ENCODE measurements at regions not wholly inside any gene's neighbourhood (a gene's known extent, or its start where the extent isn't known, plus 50 kb on each side); places are given as distances from the start of the nearest gene placed in this dataset.

DNA sequence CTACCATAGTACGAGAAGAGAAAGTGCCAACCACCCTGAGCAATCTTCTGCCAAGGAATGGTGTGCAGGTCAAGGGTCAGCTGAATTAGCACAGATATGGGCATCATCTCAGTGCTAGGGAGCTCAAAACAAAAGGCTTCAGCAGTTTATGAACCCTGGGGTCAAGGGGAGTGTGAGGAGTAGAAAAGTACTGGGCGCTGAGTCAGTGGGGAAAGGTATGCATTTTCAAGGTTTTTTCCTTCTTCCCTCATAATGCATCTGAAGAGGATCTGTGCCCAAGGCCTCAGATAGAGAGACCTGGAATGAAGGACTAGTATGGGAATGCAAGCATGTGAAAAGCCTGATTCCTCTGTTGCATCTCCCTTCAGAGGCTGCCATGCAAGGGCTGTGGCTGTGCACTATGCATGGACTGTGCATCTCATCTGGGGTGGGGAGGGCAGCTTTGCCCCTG, 81.7 kb downstream of the PERP start:
- no peak for DNase-seq (ENCODE audit: low spot score)
- TF ChIP-seq, protein P1, sequence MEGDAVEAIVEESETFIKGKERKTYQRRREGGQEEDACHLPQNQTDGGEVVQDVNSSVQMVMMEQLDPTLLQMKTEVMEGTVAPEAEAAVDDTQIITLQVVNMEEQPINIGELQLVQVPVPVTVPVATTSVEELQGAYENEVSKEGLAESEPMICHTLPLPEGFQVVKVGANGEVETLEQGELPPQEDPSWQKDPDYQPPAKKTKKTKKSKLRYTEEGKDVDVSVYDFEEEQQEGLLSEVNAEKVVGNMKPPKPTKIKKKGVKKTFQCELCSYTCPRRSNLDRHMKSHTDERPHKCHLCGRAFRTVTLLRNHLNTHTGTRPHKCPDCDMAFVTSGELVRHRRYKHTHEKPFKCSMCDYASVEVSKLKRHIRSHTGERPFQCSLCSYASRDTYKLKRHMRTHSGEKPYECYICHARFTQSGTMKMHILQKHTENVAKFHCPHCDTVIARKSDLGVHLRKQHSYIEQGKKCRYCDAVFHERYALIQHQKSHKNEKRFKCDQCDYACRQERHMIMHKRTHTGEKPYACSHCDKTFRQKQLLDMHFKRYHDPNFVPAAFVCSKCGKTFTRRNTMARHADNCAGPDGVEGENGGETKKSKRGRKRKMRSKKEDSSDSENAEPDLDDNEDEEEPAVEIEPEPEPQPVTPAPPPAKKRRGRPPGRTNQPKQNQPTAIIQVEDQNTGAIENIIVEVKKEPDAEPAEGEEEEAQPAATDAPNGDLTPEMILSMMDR (IDR thresholded peaks at IDR 0.05; ENCODE audit: extremely low read depth, missing control alignments): no peak

DNA sequence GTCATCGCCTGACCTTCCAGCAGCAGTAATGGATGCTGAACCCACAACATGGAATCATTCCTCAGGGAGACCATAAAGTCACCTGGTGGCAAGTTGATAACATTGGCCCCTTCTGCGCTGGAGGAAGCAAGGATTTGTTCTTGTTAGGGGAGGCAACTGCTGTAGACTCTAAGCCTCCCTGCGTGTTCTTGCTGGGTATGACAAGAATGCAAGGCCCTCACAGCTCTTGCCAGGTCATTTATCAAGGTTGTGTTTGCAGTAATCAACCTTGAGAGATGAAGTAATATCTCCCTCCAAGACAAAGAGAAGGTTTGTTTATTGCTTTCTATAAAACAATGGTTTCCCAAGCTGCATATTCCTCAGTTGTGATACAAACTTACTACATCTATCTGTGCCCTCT, 80.9 kb downstream of the PERP start:
- DNase-seq (ENCODE audit: low spot score): no peak
- TF ChIP-seq, protein P1 (IDR thresholded peaks at IDR 0.05; ENCODE audit: extremely low read depth, missing control alignments): no peak

DNA sequence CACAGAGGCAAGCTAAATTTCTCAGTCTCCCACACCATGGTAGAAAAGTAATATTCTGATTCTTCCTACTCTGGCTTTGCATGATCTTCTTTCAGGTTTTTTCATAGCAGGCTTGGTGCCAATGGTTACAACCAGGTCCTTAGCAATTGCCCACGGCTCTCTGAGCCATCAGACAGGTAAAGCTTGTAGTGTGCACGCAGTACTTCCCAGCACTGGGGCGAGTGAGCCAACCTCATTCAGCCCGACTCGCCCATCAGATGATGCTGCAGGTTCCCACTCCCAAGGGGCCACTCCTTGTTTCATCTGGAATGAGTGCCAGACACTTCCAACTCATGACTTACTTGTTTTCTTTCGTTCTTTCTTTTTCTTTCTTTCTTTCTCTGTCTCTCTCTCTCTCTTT, 78.3 kb downstream of the PERP start:
- TF ChIP-seq, protein P1 (IDR thresholded peaks at IDR 0.05; ENCODE audit: extremely low read depth, missing control alignments): no peak
- no peak for DNase-seq (ENCODE audit: low spot score)

DNA sequence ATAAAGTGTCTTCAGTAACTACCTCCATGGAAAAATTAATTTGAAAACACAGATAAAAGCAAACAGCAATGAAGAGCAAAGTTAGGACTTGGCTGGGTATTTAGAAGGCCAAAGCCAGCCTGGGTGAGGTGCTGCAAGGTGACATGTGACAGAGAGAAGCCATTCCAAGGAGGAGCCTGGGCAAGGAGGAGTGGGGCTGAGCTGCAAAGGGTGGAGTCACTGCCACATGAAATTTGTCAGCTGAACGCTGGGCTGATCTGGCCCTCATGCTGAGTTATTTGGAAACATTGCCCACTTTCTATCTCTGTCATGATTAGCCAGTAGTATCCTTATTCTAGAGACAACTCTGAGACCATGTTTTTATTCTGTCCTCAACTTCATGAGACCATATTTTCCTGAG, 76.3 kb downstream of the PERP start:
- TF ChIP-seq, protein P1 (IDR thresholded peaks at IDR 0.05; ENCODE audit: extremely low read depth, missing control alignments): no peak
- no peak for DNase-seq (ENCODE audit: low spot score)

DNA sequence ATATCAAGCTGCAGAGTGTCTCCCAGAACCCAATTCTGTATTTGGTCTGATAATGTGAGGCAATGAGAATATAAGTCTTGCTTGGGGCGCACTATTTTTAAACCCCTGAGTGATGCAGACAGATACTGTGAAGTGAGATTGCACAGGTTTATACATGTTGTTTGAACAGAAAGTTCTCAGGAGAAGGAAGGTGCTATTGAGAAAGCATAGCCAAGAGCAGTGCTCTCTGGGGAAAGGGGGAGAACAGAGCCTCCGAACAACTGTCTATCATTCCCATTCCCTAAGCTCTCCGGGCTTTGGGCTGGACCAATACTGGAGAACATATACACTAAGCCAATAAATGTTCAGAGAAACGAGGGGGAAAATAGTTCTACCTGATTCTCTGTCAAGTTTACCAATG, 75.8 kb downstream of the PERP start:
- no peak for DNase-seq (ENCODE audit: low spot score)
- TF ChIP-seq, protein P1 (IDR thresholded peaks at IDR 0.05; ENCODE audit: extremely low read depth, missing control alignments): no peak

DNA sequence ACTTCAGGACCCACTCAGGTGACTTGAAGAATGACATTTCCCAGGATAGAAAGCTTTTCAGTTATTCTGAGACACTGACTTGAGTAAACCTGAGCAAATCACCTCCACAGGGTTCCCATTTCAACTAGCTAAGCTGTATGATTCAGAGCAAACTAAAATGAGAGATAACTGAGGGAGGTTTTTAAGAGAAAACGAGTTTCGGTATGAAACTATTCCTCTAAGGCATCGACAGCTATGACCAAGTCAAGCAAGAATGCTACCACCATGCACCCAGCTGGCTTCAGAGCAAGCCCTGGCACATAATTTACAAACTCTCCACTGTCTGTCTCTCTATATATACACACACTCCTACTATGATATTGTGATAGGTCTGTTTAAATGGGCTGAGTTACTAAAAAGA, 75.4 kb downstream of the PERP start:
- TF ChIP-seq, protein P1 (IDR thresholded peaks at IDR 0.05; ENCODE audit: extremely low read depth, missing control alignments): no peak
- DNase-seq (ENCODE audit: low spot score): no peak

DNA sequence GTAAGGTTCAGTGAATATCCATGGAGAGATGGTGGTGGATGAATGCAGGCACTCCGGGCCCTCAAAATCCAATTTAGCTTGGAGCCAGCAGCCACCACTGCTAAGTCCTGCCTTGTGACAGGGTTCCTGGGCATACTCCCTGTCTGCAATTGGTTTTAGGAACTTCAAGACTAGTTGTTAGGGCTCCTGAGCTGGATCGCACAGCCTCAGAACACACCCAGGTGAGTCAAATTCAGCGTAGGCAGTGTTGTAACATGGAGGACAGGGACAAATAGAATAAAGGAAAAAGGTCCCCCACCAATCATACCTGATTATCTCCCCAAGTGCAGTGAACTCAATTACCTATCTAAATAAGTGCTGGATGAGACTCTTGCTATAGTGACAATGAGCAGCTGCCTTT, 74.6 kb downstream of the PERP start:
- DNase-seq (ENCODE audit: low spot score): no peak
- TF ChIP-seq, protein P1 (IDR thresholded peaks at IDR 0.05; ENCODE audit: extremely low read depth, missing control alignments): no peak
